Stimulated activated CD4-positive, alpha-beta T cell treated with anti-CD3 and anti-CD28 coated beads, TNF-alpha, amount 100 ng/mL, for 48 hours (primary cell): ENCODE measurements at regions not wholly inside any gene's neighbourhood (a gene's known extent, or its start where the extent isn't known, plus 50 kb on each side); places are given as distances from the start of the nearest gene placed in this dataset.
"Not testable (repeated sequence)": the region's sequence is repeated elsewhere in the genome, so short reads cannot be mapped to it uniquely, and the experiment has no call there.

Experiments used
- DNase-seq, 3 donors: peaks; one replicate each; pipeline ENCODE4 v3.0.0-alpha.2; 2020; ENCODE audit warnings: low read depth in 3 of 3

- no peak for DNase-seq
These were observed 142.5 kb upstream of the SHH start for GRCh38 chr7:155954550-155955366.

GRCh38 chr7:155953781-155954549 is 141.7 kb upstream of the SHH start:
- no peak for DNase-seq

GRCh38 chr7:155953501-155953778 is 141.2 kb upstream of the SHH start:
- DNase-seq, result no peak

- DNase-seq, result no peak
These were observed 139.4 kb upstream of the SHH start for GRCh38 chr7:155951554-155952158.

- DNase-seq, result no peak
These were observed 138.8 kb upstream of the SHH start for GRCh38 chr7:155950898-155951553.

- no peak for DNase-seq
These were observed 136.6 kb upstream of the SHH start for GRCh38 chr7:155948845-155949244.

- no peak for DNase-seq
These were observed 136.2 kb upstream of the SHH start for GRCh38 chr7:155948423-155948822.

GRCh38 chr7:155947051-155947450 is 134.8 kb upstream of the SHH start:
- DNase-seq, result no peak

GRCh38 chr7:155945670-155946325 is 133.5 kb upstream of the SHH start:
- DNase-seq, result no peak

- no peak for DNase-seq
These were observed 132.6 kb upstream of the SHH start for GRCh38 chr7:155944901-155945300.

GRCh38 chr7:155943251-155943899 is 131.1 kb upstream of the SHH start:
- DNase-seq, result no peak

- no peak for DNase-seq
These were observed 130.1 kb upstream of the SHH start for GRCh38 chr7:155942226-155942950.

GRCh38 chr7:155941688-155942087 is 129.4 kb upstream of the SHH start:
- no peak for DNase-seq

- no peak for DNase-seq
These were observed 127.1 kb upstream of the SHH start for GRCh38 chr7:155939350-155939749.

GRCh38 chr7:155938129-155938528 is 125.9 kb upstream of the SHH start:
- no peak for DNase-seq

GRCh38 chr7:155935726-155936125 is 123.5 kb upstream of the SHH start:
- DNase-seq, result no peak

GRCh38 chr7:155935005-155935557 is 122.8 kb upstream of the SHH start:
- no peak for DNase-seq

GRCh38 chr7:155932324-155932723 is 120.1 kb upstream of the SHH start:
- DNase-seq, result not testable (repeated sequence)

- DNase-seq, result no peak
These were observed 119.3 kb upstream of the SHH start for GRCh38 chr7:155931396-155932085.

GRCh38 chr7:155930527-155930926 is 118.3 kb upstream of the SHH start:
- no peak for DNase-seq
